SU-DHL-6 (cell line): ENCODE measurements at regions not wholly inside any gene's neighbourhood (a gene's known extent, or its start where the extent isn't known, plus 50 kb on each side); places are given as distances from the start of the nearest gene placed in this dataset.

Source experiments
- H2AFZ ChIP-seq: fragments of 200-600 bp; sonication (generic); 2 replicates; pipeline ENCODE4 v1.6.1; 2014; ENCODE audit warnings: low read depth, mild to moderate bottlenecking, moderate library complexity, mixed read lengths, antibody characterized with exemption, low read length; ENCODE audit not compliant: severe bottlenecking
- H3F3A ChIP-seq: fragments of 200-600 bp; shearing (Covaris generic); 2 replicates; pipeline ENCODE4 v1.6.0; 2016; ENCODE audit warnings: antibody characterized with exemption, mild to moderate bottlenecking; ENCODE audit not compliant: insufficient read depth
- H3K27ac ChIP-seq: fragments of 200-600 bp; sonication (generic); 2 replicates; pipeline ENCODE4 v1.5.1; 2016; ENCODE audit warnings: low read depth, mild to moderate bottlenecking, low read length, moderate library complexity, mixed read lengths
- H3K27me3 ChIP-seq: fragments of 200-600 bp; sonication (generic), shearing (Covaris generic); 2 replicates; pipeline ENCODE4 v1.6.0; 2014; ENCODE audit warnings: mild to moderate bottlenecking, low read length
- H3K36me3 ChIP-seq: fragments of 200-600 bp; sonication (generic); 2 replicates; pipeline ENCODE4 v1.6.1; 2014; ENCODE audit warnings: mild to moderate bottlenecking, low read length, mixed read lengths
- H3K4me2 ChIP-seq: fragments of 300-600, 200-600 bp; shearing (Covaris generic), sonication (generic); 2 replicates; pipeline ENCODE4 v1.6.0; 2014; ENCODE audit warnings: low read length, low read depth, mild to moderate bottlenecking; ENCODE audit not compliant: poor library complexity, severe bottlenecking
- H3K4me3 ChIP-seq: fragments of 200-600 bp; sonication (generic); 2 replicates; pipeline ENCODE4 v1.5.1; 2014; ENCODE audit warnings: antibody characterized with exemption, low read length, mild to moderate bottlenecking, mixed read lengths; ENCODE audit not compliant: insufficient read depth, poor library complexity, severe bottlenecking
- H3K79me2 ChIP-seq: fragments of 200-600 bp; sonication (generic); 2 replicates; pipeline ENCODE4 v1.6.1; 2014; ENCODE audit warnings: mild to moderate bottlenecking, low read length, moderate library complexity; ENCODE audit not compliant: insufficient read depth
- H3K9ac ChIP-seq: fragments of 200-600 bp; sonication (generic); 2 replicates; pipeline ENCODE4 v1.7.0; 2014; ENCODE audit warnings: mild to moderate bottlenecking, low read length
- H3K9me2 ChIP-seq: fragments of 200-600 bp; sonication (generic); replicated peaks from 2 replicates; pipeline ENCODE4 v1.6.1; 2014; ENCODE audit warnings: low read length; ENCODE audit not compliant: insufficient read depth
- H3K9me3 ChIP-seq: fragments of 200-600 bp; sonication (generic); 2 replicates; pipeline ENCODE4 v1.6.1; 2014; ENCODE audit warnings: low read length, mixed read lengths; ENCODE audit not compliant: insufficient read depth
- H4K20me1 ChIP-seq: fragments of 200-600 bp; sonication (generic); 2 replicates; pipeline ENCODE4 v1.6.1; 2014; ENCODE audit warnings: low read depth, mild to moderate bottlenecking, antibody characterized with exemption, low read length, moderate library complexity, mixed read lengths
- CTCF ChIP-seq: fragments of 200-600 bp; sonication (generic); IDR thresholded peaks from one replicate; pipeline ENCODE4 v1.5.1; 2017; ENCODE audit warnings: antibody characterized with exemption, mild to moderate bottlenecking, low read length, moderate library complexity; ENCODE audit not compliant: insufficient read depth, poor library complexity, severe bottlenecking
- EZH2phosphoT487 ChIP-seq: fragments of 200-600 bp; sonication (generic), shearing (Covaris generic); conservative IDR thresholded peaks from 2 replicates; pipeline ENCODE4 v1.6.1; 2018; ENCODE audit warnings: mild to moderate bottlenecking, antibody characterized with exemption, low read length, moderate library complexity, mixed read lengths

- no peaks in the 10 kb centered on the region for H4K20me1 ChIP-seq
- H3K27me3 ChIP-seq = no peaks in the 10 kb centered on the region
- H3K9me2 ChIP-seq = no peaks in the 10 kb centered on the region
- no peaks in the 10 kb centered on the region for H3F3A ChIP-seq
- no peaks in the 10 kb centered on the region for H3K79me2 ChIP-seq
- TF ChIP-seq EZH2phosphoT487 (no peak), CTCF (no peak)
- no peak overlapping the region for H2AFZ ChIP-seq
- H3K27ac ChIP-seq = no peak overlapping the region
- no peaks in the 10 kb centered on the region for H3K36me3 ChIP-seq
- H3K4me3 ChIP-seq = no peak overlapping the region
- no peak overlapping the region for H3K4me2 ChIP-seq
- no peaks in the 10 kb centered on the region for H3K9me3 ChIP-seq
- H3K9ac ChIP-seq = no peak overlapping the region
These were observed 79.2 kb downstream of the LLPH start for GRCh38 chr12:66051361-66051760.

- H3K9me2 ChIP-seq = no peaks in the 10 kb centered on the region
- H2AFZ ChIP-seq = no peak overlapping the region
- no peaks in the 10 kb centered on the region for H3K79me2 ChIP-seq
- no peaks in the 10 kb centered on the region for H4K20me1 ChIP-seq
- TF ChIP-seq CTCF = no peak
- no peak for TF ChIP-seq EZH2phosphoT487
- no peak overlapping the region for H3K4me3 ChIP-seq
- no peaks in the 10 kb centered on the region for H3K27me3 ChIP-seq
- H3K27ac ChIP-seq = no peak overlapping the region
- H3K4me2 ChIP-seq = no peak overlapping the region
- no peaks in the 10 kb centered on the region for H3F3A ChIP-seq
- no peaks in the 10 kb centered on the region for H3K36me3 ChIP-seq
- H3K9ac ChIP-seq = no peak overlapping the region
- H3K9me3 ChIP-seq = no peaks in the 10 kb centered on the region
These were observed 79.9 kb downstream of the LLPH start for GRCh38 chr12:66050610-66051009.

- H3K27ac ChIP-seq = no peak overlapping the region
- no peaks in the 10 kb centered on the region for H3K36me3 ChIP-seq
- no peak overlapping the region for H3K4me2 ChIP-seq
- H3K79me2 ChIP-seq = no peaks in the 10 kb centered on the region
- no peak overlapping the region for H2AFZ ChIP-seq
- no peak overlapping the region for H3K9ac ChIP-seq
- no peaks in the 10 kb centered on the region for H3K27me3 ChIP-seq
- no peak overlapping the region for H3K4me3 ChIP-seq
- H3F3A ChIP-seq = no peaks in the 10 kb centered on the region
- TF ChIP-seq EZH2phosphoT487 = no peak
- no peak for TF ChIP-seq CTCF
- no peaks in the 10 kb centered on the region for H3K9me3 ChIP-seq
- no peaks in the 10 kb centered on the region for H4K20me1 ChIP-seq
- no peaks in the 10 kb centered on the region for H3K9me2 ChIP-seq
These were observed 80.3 kb downstream of the LLPH start for GRCh38 chr12:66050283-66050576.
